K562 (cell line): ENCODE measurements at regions not wholly inside any gene's neighbourhood (a gene's known extent, or its start where the extent isn't known, plus 50 kb on each side); places are given as distances from the start of the nearest gene placed in this dataset.
"Not testable (repeated sequence)": the region's sequence is repeated elsewhere in the genome, so short reads cannot be mapped to it uniquely, and the experiment has no call there.

ENCODE experiments used
- BRF2 ChIP-seq: IDR thresholded peaks from 3 replicates; pipeline ENCODE4 v1.6.1; 2011; ENCODE audit warnings: borderline replicate concordance, mild to moderate bottlenecking; ENCODE audit not compliant: insufficient read length, insufficient read depth
- COPS2 ChIP-seq: fragments of 450-650 bp; conservative IDR thresholded peaks from 2 replicates; pipeline ENCODE4 v1.6.1; 2016; ENCODE audit warnings: mild to moderate bottlenecking, moderate library complexity
- CTCF ChIP-seq, 3 experiments: IDR thresholded peaks in 2 of 3; conservative IDR thresholded peaks in 1 of 3; 2 replicates each; pipeline ENCODE4 v1.5.1; 2011 to 2012; ENCODE audit warnings: low read length in 3 of 3, mild to moderate bottlenecking in 3 of 3, control low read depth in 2 of 3, improper control_type of control experiment in 1 of 3, inconsistent platforms in 1 of 3, low read depth in 1 of 3, mixed read lengths in 1 of 3, moderate library complexity in 1 of 3; ENCODE audit not compliant: insufficient read depth in 2 of 3
- ELF1 ChIP-seq: fragments of 200-800 bp; sonication (Bioruptor generic); IDR thresholded peaks from 2 replicates; pipeline ENCODE4 v1.6.1; 2016; ENCODE audit warnings: missing genetic modification characterization, missing compliant biosample characterization
- ELK1 ChIP-seq: sonication (generic); formaldehyde crosslinking; IDR thresholded peaks from 2 replicates; pipeline ENCODE4 v1.8.1; 2022; ENCODE audit warnings: missing genetic modification reagents
- FOXJ3 ChIP-seq: sonication (generic); formaldehyde crosslinking; IDR thresholded peaks from 2 replicates; pipeline ENCODE4 v1.4.0; 2020; ENCODE audit warnings: mild to moderate bottlenecking, missing genetic modification reagents
- GATA2 ChIP-seq: sonication (generic); formaldehyde crosslinking; IDR thresholded peaks from 2 replicates; pipeline ENCODE4 v1.4.0; 2020; ENCODE audit warnings: mild to moderate bottlenecking, missing genetic modification reagents
- POLR2AphosphoS5 ChIP-seq: IDR thresholded peaks from 2 replicates; pipeline ENCODE4 v1.6.1; 2011; ENCODE audit warnings: mild to moderate bottlenecking, low read depth, low read length, moderate library complexity; ENCODE audit not compliant: control insufficient read depth, insufficient read depth
- POLR3G ChIP-seq: IDR thresholded peaks from 2 replicates; pipeline ENCODE4 v1.6.1; 2011; ENCODE audit not compliant: insufficient read length, insufficient replicate concordance; ENCODE audit errors: extremely low read depth
- RAD21 ChIP-seq, 2 experiments: fragments of 250-450 bp in 1 of 2; fragments of 450-650 bp in 1 of 2; sonication (Bioruptor Pico) in 1 of 2; formaldehyde crosslinking in 1 of 2; IDR thresholded peaks in 1 of 2; conservative IDR thresholded peaks in 1 of 2; 2 replicates each; pipeline versions ENCODE4 v1.4.0 to v1.8.0; 2020 to 2022; ENCODE audit warnings: mild to moderate bottlenecking in 2 of 2, moderate library complexity in 1 of 2
- REST ChIP-seq, 2 experiments: fragments of 450-650 bp; formaldehyde crosslinking in 1 of 2; IDR thresholded peaks; 2 replicates each; pipeline versions ENCODE4 v1.4.0 to v1.6.1; 2014 to 2020; ENCODE audit warnings: mild to moderate bottlenecking in 2 of 2, borderline replicate concordance in 1 of 2, low read depth in 1 of 2
- TCF7 ChIP-seq: sonication (generic); IDR thresholded peaks from 2 replicates; pipeline ENCODE4 v1.6.1; 2016; ENCODE audit warnings: antibody characterized with exemption, borderline replicate concordance
- ZBTB26 ChIP-seq: fragments of 450-650 bp; formaldehyde crosslinking; IDR thresholded peaks from 2 replicates; pipeline ENCODE4 v1.4.0; 2022; ENCODE audit warnings: missing genetic modification characterization

GRCh38 chr1:183737916-183738315, 67.0 kb upstream of the RGL1 start:
- not testable (repeated sequence) for TF ChIP-seq BRF2; POLR3G; COPS2; POLR2AphosphoS5; TCF7; ELK1 (CRISPR knock-in tag); CTCF (IDR thresholded peaks at IDR 0.05 in 2 of 3, conservative IDR thresholded peaks at IDR 0.05 in 1 of 3; ENCODE audit: insufficient read depth in 2 of 3, low read depth in 1 of 3, low read length in 3 of 3); FOXJ3 (CRISPR knock-in tag); REST (IDR thresholded peaks at IDR 0.05; ENCODE audit: borderline replicate concordance); REST (CRISPR knock-in tag; IDR thresholded peaks at IDR 0.05; ENCODE audit: low read depth); ELF1 (tag); RAD21 (CRISPR knock-in tag; conservative IDR thresholded peaks at IDR 0.05 in 1 of 2, IDR thresholded peaks at IDR 0.05 in 1 of 2); GATA2 (CRISPR knock-in tag); ZBTB26 (CRISPR knock-in tag)
